ENCODE measurements at regions not wholly inside any gene's neighbourhood (a gene's known extent, or its start where the extent isn't known, plus 50 kb on each side); places are given as distances from the start of the nearest gene placed in this dataset.
"Not testable (repeated sequence)": the region's sequence is repeated elsewhere in the genome, so short reads cannot be mapped to it uniquely, and the experiment has no call there.

DNA sequence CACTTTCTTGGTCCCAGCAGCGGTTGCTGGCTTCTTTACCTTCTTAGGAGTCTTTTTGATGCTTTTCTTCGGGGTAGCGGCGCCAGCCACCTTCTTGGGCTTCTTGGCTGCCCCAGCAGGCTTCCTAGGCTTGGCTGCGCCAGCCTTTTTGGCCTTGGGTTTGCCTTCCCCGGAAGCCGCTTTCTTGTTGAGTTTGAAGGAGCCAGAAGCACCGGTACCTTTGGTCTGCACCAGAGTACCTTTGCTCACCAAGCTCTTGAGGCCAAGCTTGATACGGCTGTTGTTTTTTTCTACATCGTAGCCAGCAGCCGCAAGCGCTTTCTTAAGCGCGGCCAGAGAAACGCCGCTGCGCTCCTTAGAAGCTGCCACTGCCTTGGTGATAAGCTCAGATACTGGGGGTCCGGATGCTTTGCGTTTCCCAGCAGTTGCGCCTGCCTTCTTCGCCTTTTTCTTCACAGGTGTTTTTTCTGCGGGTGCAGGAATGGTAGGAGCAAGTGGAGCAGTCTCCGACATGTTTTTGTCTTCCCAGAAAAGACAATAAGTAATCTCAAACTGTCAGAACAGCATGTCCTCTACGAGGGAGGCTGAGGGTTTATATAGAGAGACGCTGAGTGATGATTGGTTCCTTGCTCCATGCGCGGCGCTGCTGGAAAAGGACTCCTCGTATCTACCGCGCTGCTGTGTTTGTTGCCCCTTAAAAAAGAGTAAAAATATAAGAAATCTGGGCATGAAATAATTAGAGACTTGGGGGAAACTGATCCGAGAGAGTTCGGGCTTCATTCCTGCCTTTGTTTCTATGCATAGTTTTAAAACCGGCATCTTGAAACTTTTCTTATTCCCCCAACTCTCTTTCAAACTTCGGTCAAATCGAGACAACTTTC lies 130.3 kb upstream of the BTN3A2 start:
- peak; percentile 90 for DNase-seq (ENCODE audit: low read depth)

DNA sequence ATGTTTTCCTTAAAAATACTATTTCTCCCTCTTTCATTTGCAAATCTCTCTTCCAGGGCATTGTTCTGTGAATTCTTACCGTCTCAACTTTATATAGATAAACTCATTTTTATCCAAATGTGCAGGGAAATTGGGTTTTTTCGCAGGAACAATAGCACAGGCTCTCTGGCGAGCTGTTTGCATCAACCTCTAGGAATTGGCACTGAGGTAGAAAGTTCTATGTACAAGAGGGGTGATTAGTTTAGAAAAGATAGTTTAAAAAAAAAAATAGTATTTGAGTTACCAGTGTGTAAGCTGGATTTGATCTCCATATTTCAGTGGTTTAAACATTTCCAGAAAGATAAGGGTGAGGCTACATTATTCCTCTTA lies 129.7 kb upstream of the BTN3A2 start:
- peak; percentile 47 for DNase-seq (ENCODE audit: low read depth)

DNA sequence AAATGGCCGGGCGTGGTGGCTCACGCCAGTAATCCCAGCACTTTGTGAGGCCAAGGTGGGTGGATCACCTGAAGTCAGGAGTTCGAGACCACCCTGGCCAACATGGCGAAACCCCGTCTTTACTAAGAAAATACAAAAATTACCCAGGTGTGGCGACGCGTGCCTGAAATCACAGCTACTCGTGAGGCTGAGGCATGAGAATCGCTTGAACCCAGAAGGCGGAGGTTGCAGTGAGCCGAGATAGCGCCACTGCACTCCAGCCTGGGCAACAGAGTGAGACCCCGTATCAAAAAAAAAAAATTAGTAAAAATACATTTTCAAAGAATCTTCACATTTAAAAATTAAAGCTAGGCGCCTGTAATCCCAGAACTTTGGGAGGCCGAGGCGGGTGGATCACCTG lies 125.6 kb upstream of the BTN3A2 start:
- DNase-seq (ENCODE audit: low read depth), result not testable (repeated sequence)

DNA sequence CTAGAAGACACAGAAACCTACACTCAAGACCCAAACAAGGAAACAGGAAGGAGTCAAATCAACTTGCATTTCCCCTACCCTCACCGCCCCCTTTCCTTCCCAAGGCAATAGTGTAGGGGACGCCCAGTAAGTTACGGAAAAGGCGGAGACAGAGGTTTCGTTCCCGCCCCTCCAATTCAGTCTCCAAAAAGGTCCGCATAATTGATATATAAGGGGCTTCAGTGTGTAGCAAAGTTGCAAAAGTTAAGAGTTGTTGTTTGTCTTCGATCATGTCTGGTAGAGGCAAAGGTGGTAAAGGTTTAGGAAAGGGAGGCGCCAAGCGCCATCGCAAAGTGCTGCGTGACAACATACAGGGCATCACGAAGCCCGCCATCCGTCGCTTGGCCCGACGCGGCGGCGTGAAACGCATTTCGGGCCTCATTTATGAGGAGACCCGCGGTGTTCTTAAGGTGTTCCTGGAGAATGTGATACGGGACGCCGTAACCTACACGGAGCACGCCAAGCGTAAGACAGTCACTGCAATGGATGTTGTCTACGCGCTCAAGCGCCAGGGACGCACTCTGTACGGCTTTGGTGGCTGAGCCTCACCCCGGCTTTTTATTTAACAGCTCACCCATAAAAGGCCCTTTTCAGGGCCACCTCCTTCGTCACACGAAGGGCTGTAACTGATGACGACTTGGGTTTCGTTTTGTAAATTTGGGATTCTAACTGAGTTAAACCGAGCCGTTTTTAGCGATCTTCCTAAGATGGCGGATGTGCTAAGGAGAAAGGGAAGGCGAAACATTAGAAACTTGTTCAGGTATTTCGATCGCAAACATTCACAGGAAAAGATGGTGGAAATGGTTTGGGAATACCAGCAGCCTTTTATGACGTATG lies 124.6 kb upstream of the BTN3A2 start:
- peak; percentile 90 for DNase-seq (ENCODE audit: low read depth)

DNA sequence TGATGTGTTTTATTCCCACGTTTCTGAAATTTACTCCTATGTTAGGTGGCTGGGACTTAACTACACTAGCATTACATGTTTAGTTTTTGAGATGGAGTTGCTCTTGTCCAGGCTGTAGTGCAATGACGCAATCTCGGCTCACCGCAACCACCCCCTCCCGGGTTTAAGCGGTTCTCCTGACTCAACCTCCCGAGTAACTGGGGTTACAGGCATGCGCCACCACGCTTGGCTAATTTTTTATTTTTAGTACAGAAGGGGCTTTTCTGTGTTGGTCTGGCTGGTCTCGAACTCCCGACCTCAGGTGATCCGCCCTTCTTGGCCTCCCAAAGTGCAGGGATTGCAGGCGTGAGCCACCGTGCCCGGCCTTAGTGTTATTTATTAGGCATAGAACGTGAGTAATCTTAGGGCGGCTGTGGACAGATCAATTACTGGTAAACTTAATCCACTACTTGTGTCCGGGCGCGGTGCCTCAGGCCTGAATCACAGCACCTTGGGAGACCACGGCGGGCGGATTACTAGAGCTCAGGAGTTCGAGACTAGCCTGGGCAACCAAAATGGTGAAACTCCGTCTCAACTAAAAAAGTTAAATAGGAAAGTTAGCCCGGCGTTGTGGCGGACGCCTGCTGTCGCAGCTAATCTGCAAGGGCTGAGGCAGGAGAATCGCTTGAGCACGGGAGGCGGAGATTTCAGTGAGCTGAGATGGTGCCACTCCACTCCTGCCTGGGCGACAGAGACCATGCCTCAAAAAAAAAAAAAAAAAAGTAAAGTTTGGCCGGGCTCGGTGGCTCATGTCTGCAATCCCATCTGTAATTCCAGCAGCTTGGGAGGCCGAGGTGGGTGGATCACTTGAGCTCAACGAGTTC lies 123.7 kb upstream of the BTN3A2 start:
- peak; percentile 77 for DNase-seq (ENCODE audit: low read depth)

DNA sequence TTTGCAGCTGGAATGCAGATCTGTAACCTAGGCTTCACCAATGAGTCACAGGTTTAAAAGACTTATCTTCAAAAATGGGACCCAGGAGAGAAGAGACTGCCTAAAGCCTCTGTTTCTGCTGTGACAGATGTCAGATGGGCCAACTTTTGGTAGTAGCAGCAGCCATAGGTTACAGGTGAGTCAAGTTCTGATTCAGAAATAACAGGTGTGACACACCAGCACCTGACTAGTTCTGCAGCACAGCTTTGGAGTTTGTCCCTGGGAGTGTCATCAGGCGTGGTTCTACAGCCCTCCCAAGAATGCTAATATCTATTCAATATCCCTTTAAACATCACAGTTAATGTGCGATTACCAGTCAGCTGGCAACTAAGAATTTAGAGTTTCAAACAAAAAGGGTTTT lies 121.9 kb upstream of the BTN3A2 start:
- peak; percentile 35 for DNase-seq (ENCODE audit: low read depth)

DNA sequence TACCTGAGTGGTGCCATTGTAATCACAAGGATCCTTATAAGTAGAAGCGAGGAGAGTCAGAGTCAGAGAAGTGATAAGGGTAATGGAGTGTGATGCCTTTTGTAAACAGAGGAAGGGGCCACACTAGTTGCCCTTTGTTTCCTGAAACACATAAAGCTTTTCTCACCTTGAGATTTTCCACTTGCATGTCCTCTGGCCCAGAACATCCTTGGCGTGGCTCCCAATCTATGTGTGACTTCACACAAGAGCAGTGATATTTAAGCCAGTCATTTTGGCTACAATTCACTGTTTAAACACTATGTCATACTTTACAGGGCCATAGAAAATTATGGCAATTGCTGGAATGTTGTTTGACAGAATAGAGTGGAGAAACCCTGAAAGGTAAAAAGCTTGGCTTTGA lies 121.2 kb upstream of the BTN3A2 start:
- DNase-seq (ENCODE audit: low read depth), result no peak

DNA sequence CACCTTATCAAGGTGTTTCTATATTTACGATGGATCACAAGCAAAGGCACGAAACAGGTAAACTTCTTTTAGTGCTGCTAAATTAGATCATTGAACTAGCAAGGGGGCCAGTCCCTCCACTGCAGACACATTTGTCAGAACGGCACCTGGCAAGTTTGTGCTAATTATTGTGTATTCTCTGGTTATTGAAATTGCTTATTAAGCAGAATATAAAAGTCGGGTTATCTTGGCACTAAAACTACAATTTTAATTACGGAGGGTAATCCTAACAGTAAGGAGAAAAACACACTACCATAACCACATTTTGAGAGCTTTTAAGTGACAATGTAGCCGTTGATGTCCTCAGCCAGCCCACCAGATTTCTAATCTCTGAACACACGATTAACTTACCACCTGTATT lies 118.9 kb upstream of the BTN3A2 start:
- no peak for DNase-seq (ENCODE audit: low read depth)

DNA sequence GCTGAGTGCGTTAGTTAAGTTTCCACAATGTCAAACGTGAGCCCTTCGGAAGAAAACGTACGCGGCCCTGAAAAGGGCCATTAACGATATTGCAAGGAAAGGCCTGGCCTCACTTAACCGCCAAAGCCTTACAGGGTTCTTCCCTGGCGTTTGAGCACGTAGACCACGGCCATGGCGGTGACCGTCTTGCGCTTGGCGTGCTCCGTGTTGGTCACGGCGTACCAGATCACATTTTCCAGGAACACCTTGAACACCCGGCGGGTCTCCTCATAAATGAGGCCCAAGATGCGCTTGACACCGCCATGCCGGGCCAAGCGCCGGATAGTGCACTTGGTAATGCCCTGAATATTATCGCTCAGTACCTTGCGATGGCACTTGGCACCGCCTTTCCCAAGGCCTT lies 118.4 kb upstream of the BTN3A2 start:
- no peak for DNase-seq (ENCODE audit: low read depth)

DNA sequence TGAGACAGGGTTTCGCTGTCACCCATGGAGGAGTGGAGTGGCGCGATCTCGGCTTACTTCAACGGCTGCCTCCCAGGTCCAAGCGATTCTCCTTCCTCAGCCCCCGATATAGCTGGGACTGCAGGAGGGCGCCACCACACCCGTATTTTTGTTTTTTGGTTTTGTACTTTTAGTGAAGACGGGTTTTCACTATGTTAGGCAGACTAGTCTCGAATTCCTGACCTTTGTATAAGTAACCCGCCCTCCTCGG lies 115.4 kb upstream of the BTN3A2 start:
- no peak for DNase-seq (ENCODE audit: low read depth)

DNA sequence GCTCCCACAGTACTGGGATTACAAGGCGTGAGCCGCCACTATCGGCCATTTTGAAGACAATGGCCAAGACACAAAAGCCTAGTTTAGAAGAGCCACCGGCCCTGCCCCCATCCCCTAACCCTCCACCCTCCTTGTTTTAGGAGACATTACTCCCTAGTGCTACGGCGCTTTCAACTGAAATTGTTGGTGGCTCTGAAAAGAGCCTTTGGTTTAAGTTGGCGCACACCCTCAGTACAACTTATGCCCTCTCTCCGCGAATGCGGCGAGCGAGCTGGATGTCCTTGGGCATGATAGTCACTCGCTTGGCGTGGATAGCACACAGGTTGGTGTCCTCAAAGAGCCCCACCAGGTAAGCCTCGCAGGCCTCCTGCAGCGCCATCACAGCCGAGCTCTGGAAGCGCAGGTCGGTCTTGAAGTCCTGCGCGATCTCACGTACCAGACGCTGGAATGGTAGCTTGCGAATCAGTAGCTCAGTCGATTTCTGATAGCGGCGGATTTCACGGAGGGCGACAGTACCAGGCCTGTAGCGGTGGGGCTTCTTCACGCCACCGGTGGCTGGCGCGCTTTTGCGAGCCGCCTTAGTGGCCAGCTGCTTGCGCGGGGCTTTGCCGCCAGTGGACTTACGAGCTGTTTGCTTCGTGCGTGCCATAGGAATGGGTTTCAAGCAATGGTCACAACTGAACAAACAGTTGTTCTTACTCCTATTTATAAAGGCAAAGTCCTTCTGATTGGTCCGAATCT lies 114.9 kb upstream of the BTN3A2 start:
- DNase-seq (ENCODE audit: low read depth), result peak; percentile 92

DNA sequence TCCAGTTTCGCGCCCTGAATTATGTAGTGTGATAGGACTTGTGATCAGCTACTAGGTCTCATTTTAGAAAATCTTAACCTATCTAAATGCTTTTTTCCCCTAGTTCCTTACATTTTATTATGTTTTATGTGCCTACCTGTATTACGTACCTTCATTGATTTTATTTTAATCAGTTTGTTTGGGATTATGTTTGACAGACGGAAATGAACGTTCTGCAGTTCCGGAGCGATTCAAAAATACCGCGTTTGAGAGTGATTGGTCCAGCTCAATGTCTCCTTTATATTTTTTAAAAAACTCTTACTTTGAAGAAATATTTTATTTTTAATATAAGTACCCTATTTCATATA lies 114.3 kb upstream of the BTN3A2 start:
- DNase-seq (ENCODE audit: low read depth), result no peak

DNA sequence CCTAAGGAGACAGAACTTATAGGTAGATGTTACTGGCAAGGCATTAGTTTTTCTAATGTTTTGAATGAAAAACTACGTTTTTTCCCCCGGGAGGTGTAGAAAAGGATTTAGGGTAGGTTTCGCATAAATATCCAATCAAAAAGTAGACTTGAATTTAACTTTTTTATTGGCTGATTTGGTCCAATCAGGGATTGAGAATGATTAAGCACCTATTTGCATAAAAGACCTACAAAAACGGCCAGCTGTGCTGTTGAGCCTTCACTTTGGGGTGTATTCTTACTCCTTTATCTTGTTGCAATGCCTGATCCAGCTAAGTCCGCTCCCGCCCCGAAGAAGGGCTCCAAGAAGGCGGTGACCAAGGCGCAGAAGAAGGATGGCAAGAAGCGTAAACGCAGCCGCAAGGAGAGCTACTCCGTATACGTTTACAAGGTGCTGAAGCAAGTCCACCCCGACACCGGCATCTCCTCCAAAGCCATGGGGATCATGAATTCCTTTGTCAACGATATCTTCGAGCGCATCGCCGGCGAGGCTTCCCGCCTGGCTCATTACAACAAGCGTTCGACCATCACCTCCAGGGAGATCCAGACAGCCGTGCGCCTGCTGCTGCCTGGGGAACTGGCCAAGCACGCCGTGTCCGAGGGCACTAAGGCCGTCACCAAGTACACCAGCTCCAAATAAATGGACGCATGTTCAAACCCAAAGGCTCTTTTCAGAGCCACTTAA lies 113.5 kb upstream of the BTN3A2 start:
- peak; percentile 93 for DNase-seq (ENCODE audit: low read depth)

DNA sequence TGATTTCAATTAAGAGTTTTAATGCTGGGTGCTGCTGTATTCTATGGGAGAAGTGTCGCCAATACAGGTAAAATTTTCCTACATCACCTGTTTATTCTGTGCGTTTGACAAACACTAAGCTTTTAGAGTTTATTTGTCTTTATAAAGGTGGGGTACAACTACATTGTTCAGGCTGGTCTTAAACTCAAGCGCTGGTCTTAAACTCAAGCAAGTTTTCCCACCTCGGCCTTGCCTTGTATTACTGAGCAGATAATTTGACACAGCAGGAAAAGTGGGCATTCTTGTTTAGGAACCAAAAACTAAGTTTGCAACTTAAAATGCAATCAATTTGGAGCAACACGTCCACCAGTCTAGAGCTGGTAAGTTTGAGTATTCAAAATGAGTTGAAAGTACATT lies 112.9 kb upstream of the BTN3A2 start:
- peak; percentile 25 for DNase-seq (ENCODE audit: low read depth)

DNA sequence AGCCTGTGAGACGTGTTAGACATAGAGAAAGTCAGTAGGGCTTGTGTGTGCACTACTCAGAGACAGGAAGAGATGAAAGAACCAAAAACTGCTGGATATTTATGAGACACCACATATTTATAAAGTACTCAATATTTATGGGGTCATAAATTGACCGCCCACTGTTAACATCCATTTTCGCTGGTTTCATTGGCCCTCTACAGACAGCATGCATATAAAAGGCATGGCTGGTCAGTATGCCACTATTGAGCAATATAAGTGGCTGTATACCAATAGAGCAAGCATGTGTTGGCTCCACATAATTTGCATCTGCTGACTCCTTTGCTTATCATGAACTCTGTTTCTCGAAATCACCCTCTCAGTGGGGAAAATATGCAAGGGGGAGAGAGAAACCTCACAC lies 110.3 kb upstream of the BTN3A2 start:
- DNase-seq (ENCODE audit: low read depth), result no peak

DNA sequence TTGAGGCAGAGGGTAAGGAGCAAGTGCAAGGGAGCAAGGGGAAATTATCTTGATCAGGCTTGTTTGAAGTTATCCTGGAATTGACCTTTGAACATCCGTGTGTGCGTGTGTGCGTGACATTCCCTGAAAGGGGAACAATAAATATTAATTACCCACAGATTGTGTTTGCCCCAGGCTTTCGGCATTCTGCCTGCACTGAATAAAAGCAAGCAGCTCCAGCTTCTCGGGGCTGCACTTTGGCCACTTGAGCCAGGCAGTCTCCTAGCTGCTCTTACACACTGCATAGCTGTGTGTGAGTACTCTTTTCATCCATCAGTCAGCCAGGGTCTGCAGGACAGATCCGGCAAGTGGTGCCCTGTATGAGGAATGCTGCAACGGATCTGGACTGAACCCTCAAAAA lies 107.7 kb upstream of the BTN3A2 start:
- DNase-seq (ENCODE audit: low read depth), result no peak

DNA sequence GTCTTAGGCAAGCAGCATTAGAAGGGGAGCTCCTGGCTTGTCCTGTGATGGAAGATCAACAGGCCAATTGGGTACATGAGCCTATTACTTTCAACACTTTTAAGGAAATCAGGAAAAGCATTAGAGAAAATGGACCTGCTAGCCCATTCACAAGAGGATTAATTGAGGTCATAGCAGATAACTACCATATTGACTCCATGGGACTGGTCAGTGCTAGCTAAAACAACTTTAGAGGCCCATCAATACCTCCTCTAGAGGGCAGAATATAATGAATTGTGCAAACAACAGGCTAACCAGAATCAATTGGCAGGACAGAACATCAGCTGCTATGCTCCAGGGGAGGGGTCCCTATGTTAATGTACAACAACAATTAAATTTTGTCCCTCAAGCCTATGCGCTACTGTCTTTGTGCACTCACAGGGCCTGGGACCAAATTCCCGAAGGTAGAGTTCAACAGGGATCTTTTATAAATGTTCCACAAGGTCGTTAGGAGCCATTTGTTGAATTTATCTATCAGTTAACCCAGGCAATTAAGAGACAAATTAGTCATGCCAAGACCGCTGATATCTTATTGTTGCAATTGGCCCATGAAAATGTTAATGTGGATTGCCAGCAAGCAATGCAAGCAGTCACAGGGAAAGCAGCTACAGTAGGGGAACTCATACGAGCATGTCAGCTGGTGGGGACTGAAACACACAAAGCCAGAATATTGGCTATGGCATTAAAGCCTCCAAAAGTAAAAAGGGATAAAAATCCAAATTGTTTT lies 106.6 kb upstream of the BTN3A2 start:
- DNase-seq (ENCODE audit: low read depth), result peak; percentile 39

DNA sequence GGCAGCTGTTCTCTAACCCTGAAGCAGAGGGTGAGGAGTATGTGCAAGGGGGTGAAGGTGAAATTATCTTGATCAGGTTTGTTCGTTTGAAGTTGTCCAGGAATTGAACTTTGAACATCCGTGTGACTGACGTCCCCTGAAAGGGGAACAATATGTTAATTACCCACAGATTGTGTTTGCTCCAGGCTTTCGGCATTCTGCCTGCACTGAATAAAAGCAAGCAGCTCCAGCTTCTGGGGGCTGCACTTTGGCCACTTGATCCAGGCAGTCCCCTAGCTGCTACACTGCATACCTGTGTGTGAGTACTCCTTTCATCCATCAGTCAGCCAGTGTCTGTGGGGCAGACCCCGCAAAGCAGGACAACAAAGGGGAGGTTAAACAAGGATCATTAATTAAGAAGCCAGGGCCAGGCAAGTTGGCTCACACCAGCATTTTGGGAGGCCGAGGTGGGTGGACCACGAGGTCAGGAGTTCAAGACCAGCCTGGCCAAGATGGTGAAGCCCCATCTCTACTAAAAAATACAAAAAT lies 104.8 kb upstream of the BTN3A2 start:
- no peak for DNase-seq (ENCODE audit: low read depth)

DNA sequence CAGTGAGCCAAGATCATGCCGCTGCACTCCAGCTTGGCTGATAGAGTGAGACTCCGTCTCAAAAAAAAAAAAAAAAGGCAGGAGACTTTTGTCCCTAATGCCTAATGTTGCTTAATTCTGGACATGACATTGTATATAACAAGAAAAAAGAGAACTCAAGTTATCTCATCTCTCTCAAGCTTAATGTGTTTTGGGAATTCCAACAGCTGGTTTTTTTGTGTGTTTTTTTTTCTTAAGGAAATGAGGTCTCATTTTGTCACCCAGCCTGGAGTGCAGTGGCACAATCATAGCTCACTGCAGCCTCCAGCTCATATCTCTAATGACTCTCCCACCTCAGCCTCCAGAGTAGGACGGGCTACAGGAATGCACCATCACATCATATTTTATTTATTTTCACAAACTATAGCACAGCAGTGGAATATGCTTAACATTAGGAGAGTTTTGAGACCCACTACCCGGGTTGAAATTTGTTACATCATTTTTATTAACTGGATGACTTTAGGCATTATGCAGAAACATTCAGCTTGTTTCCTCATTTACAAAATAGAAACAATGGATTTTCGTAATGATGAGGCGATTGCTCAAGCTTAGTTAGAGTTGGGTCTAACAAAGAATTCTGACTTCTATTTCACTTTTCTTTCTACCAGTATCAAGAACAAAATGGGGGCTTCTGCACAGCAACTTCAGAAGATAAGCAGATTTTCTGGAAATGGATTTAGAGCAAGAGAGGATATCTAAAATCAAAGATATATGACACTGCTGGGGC lies 104.1 kb upstream of the BTN3A2 start:
- DNase-seq (ENCODE audit: low read depth), result no peak

DNA sequence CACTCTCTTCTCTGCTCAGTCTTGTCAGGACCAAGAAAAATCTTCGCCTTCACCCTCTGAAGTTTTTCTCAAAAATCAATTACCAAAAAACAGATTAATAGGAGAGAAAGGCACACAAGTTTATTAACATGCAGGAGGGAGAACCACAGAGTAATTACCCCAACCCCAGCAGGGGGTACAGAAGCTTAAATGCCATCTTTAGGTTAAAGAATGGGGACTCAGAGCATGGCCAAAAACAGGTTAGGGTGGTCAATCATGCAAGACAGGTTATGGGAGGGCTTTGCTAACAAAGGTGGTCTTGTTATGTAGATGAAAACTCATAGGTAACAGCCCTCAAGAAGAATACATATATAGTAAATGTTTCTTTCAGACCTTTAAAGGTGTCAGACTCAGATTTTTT lies 100.5 kb upstream of the BTN3A2 start:
- no peak for DNase-seq (ENCODE audit: low read depth)
